HEK293 (cell line): ENCODE measurements at regions not wholly inside any gene's neighbourhood (a gene's known extent, or its start where the extent isn't known, plus 50 kb on each side); places are given as distances from the start of the nearest gene placed in this dataset.

Experiments used
- CTCF ChIA-PET: fragments of 350-600 bp; formaldehyde crosslinking; extraction: SDS; loops from one replicate; lab custom pipeline; 2021; ENCODE audit warnings: antibody characterized with exemption; lab: Yijun Ruan, JAX
- POLR2A ChIA-PET: fragments of 300-600 bp; formaldehyde crosslinking; extraction: SDS; loops from one replicate; lab custom pipeline; 2020; ENCODE audit warnings: antibody characterized with exemption, inconsistent platforms; lab: Yijun Ruan, JAX
- H3K27ac ChIP-seq: fragments of 200-500 bp; sonication (Bioruptor generic); 2 replicates; pipeline ENCODE4 v1.5.1; 2014; ENCODE audit warnings: low read depth, low read length, control low read depth, inconsistent platforms; ENCODE audit errors: extremely low read depth
- H3K36me3 ChIP-seq, 2 experiments: fragments of 200-500 bp in 1 of 2; sonication (Bioruptor generic) in 1 of 2; 1 replicate in 1 of 2; 2 replicates in 1 of 2; pipeline ENCODE4 v1.5.1; 2014 to 2017; ENCODE audit warnings: inconsistent platforms in 2 of 2, low read length in 2 of 2; ENCODE audit not compliant: control insufficient read depth in 2 of 2, insufficient read depth in 1 of 2
- H3K4me1 ChIP-seq: fragments of 200-500 bp; sonication (Bioruptor generic); 2 replicates; pipeline ENCODE4 v1.5.1; 2014; ENCODE audit warnings: mild to moderate bottlenecking, low read length, inconsistent platforms; ENCODE audit not compliant: control insufficient read depth, insufficient read depth
- H3K4me3 ChIP-seq: 2 replicates; pipeline ENCODE4 v1.5.1; 2011; ENCODE audit warnings: low read depth, mild to moderate bottlenecking, control low read depth, low read length, moderate library complexity
- H3K9me3 ChIP-seq: fragments of 200-500 bp; sonication (Bioruptor generic); 2 replicates; pipeline ENCODE4 v1.5.1; 2014; ENCODE audit warnings: low read depth, low read length, inconsistent platforms; ENCODE audit not compliant: control insufficient read depth, insufficient read depth
- BCL11A ChIP-seq: fragments of 450-650 bp; formaldehyde crosslinking; IDR thresholded peaks from 2 replicates; pipeline ENCODE4 v1.5.1; 2016; ENCODE audit warnings: low read depth, missing biosample characterization, missing genetic modification characterization
- GFI1B ChIP-seq: fragments of 450-650 bp; formaldehyde crosslinking; IDR thresholded peaks from 2 replicates; pipeline ENCODE4 v1.5.1; 2016; ENCODE audit warnings: missing biosample characterization, missing genetic modification characterization
- GLIS2 ChIP-seq: fragments of 450-650 bp; formaldehyde crosslinking; IDR thresholded peaks from 2 replicates; pipeline ENCODE4 v1.5.1; 2016; ENCODE audit warnings: missing biosample characterization, missing genetic modification characterization
- HOXD13 ChIP-seq: sonication (generic); formaldehyde crosslinking; IDR thresholded peaks from 2 replicates; pipeline ENCODE4 v1.8.0; 2022; ENCODE audit warnings: missing genetic modification reagents, borderline replicate concordance
- KLF10 ChIP-seq: fragments of 450-650 bp; IDR thresholded peaks from 2 replicates; pipeline ENCODE4 v1.5.1; 2018; ENCODE audit warnings: missing biosample characterization, mild to moderate bottlenecking, missing genetic modification characterization
- KLF16 ChIP-seq: fragments of 450-650 bp; formaldehyde crosslinking; IDR thresholded peaks from 2 replicates; pipeline ENCODE4 v1.5.1; 2017; ENCODE audit warnings: missing biosample characterization, missing genetic modification characterization
- MEIS1 ChIP-seq: sonication (generic); formaldehyde crosslinking; IDR thresholded peaks from 2 replicates; pipeline ENCODE4 v1.8.1; 2022; ENCODE audit warnings: missing genetic modification reagents, mild to moderate bottlenecking, borderline replicate concordance
- SP2 ChIP-seq: fragments of 450-650 bp; formaldehyde crosslinking; IDR thresholded peaks from 2 replicates; pipeline ENCODE4 v1.5.1; 2016; ENCODE audit warnings: missing biosample characterization, missing genetic modification characterization
- SP3 ChIP-seq: fragments of 450-650 bp; formaldehyde crosslinking; IDR thresholded peaks from 2 replicates; pipeline ENCODE4 v1.5.1; 2016; ENCODE audit warnings: missing biosample characterization, missing genetic modification characterization
- YY1 ChIP-seq: fragments of 450-650 bp; formaldehyde crosslinking; IDR thresholded peaks from 2 replicates; pipeline ENCODE4 v1.5.1; 2018; ENCODE audit warnings: missing biosample characterization, missing genetic modification characterization
- ZNF157 ChIP-seq: fragments of 450-650 bp; formaldehyde crosslinking; IDR thresholded peaks from 2 replicates; pipeline ENCODE4 v1.5.1; 2016; ENCODE audit warnings: missing biosample characterization, missing genetic modification characterization
- ZNF202 ChIP-seq: fragments of 450-650 bp; formaldehyde crosslinking; IDR thresholded peaks from 2 replicates; pipeline ENCODE4 v1.5.1; 2016; ENCODE audit warnings: missing biosample characterization, missing genetic modification characterization, borderline replicate concordance
- ZNF211 ChIP-seq: fragments of 450-650 bp; formaldehyde crosslinking; IDR thresholded peaks from 2 replicates; pipeline ENCODE4 v1.5.1; 2016; ENCODE audit warnings: low read depth, missing biosample characterization, missing genetic modification characterization
- ZNF214 ChIP-seq: fragments of 450-650 bp; formaldehyde crosslinking; IDR thresholded peaks from 2 replicates; pipeline ENCODE4 v1.5.1; 2017; ENCODE audit warnings: missing biosample characterization, mild to moderate bottlenecking, missing genetic modification characterization, borderline replicate concordance
- ZNF24 ChIP-seq: fragments of 450-650 bp; formaldehyde crosslinking; IDR thresholded peaks from 2 replicates; pipeline ENCODE4 v1.5.1; 2016; ENCODE audit warnings: missing biosample characterization, missing genetic modification characterization
- ZNF335 ChIP-seq: fragments of 450-650 bp; formaldehyde crosslinking; conservative IDR thresholded peaks from 2 replicates; pipeline ENCODE4 v1.5.1; 2016; ENCODE audit warnings: missing biosample characterization, missing genetic modification characterization
- ZNF350 ChIP-seq: fragments of 450-650 bp; formaldehyde crosslinking; IDR thresholded peaks from 2 replicates; pipeline ENCODE4 v1.5.0; 2017; ENCODE audit warnings: missing biosample characterization, mild to moderate bottlenecking, missing genetic modification characterization
- ZNF354C ChIP-seq: fragments of 450-650 bp; formaldehyde crosslinking; IDR thresholded peaks from 2 replicates; pipeline ENCODE4 v1.5.1; 2016; ENCODE audit warnings: missing biosample characterization, missing genetic modification characterization, low read depth, borderline replicate concordance
- ZNF433 ChIP-seq: fragments of 450-650 bp; formaldehyde crosslinking; IDR thresholded peaks from 2 replicates; pipeline ENCODE4 v1.5.1; 2016; ENCODE audit warnings: missing biosample characterization, missing genetic modification characterization, low read depth
- ZNF548 ChIP-seq: fragments of 450-650 bp; formaldehyde crosslinking; IDR thresholded peaks from 2 replicates; pipeline ENCODE4 v1.5.1; 2016; ENCODE audit warnings: missing biosample characterization, missing genetic modification characterization
- ZNF558 ChIP-seq: fragments of 450-650 bp; formaldehyde crosslinking; IDR thresholded peaks from 2 replicates; pipeline ENCODE4 v1.5.1; 2016; ENCODE audit warnings: missing biosample characterization, missing genetic modification characterization
- ZNF629 ChIP-seq: fragments of 450-650 bp; formaldehyde crosslinking; IDR thresholded peaks from 2 replicates; pipeline ENCODE4 v1.5.1; 2017; ENCODE audit warnings: missing biosample characterization, missing genetic modification characterization
- ZNF747 ChIP-seq: fragments of 450-650 bp; formaldehyde crosslinking; IDR thresholded peaks from 2 replicates; pipeline ENCODE4 v1.5.1; 2016; ENCODE audit warnings: missing biosample characterization, missing genetic modification characterization
- ZNF792 ChIP-seq: fragments of 450-650 bp; formaldehyde crosslinking; IDR thresholded peaks from 2 replicates; pipeline ENCODE4 v1.5.1; 2016; ENCODE audit warnings: missing biosample characterization, missing genetic modification characterization
- ZSCAN30 ChIP-seq: fragments of 450-650 bp; IDR thresholded peaks from 2 replicates; pipeline ENCODE4 v1.5.1; 2018; ENCODE audit warnings: missing biosample characterization, mild to moderate bottlenecking, missing genetic modification characterization, moderate library complexity
- TF ChIP-seq, protein P1 (sequence below): IDR thresholded peaks from 2 replicates; pipeline ENCODE4 v1.6.1; 2011; ENCODE audit warnings: mild to moderate bottlenecking, low read depth, low read length, borderline replicate concordance
- TF ChIP-seq, protein P2 (sequence below): fragments of 450-650 bp; formaldehyde crosslinking; IDR thresholded peaks from 2 replicates; pipeline ENCODE4 v1.5.1; 2016; ENCODE audit warnings: missing biosample characterization, missing genetic modification characterization
- TF ChIP-seq, protein P3 (sequence below): fragments of 450-650 bp; formaldehyde crosslinking; IDR thresholded peaks from 2 replicates; pipeline ENCODE4 v1.5.1; 2017; ENCODE audit warnings: missing biosample characterization, missing genetic modification characterization
- TF ChIP-seq, protein P4 (sequence below): fragments of 450-650 bp; IDR thresholded peaks from 2 replicates; pipeline ENCODE4 v1.5.1; 2018; ENCODE audit warnings: missing biosample characterization, mild to moderate bottlenecking, missing genetic modification characterization
- TF ChIP-seq, protein P5 (sequence below): fragments of 450-650 bp; formaldehyde crosslinking; IDR thresholded peaks from 2 replicates; pipeline ENCODE4 v1.5.1; 2017; ENCODE audit warnings: missing biosample characterization, missing genetic modification characterization
- TF ChIP-seq, protein P6 (sequence below): fragments of 450-650 bp; formaldehyde crosslinking; IDR thresholded peaks from 2 replicates; pipeline ENCODE4 v1.5.1; 2016; ENCODE audit warnings: missing biosample characterization, missing genetic modification characterization
- TF ChIP-seq, protein P7 (sequence below): fragments of 450-650 bp; formaldehyde crosslinking; IDR thresholded peaks from 2 replicates; pipeline ENCODE4 v1.5.1; 2016; ENCODE audit warnings: missing biosample characterization, missing genetic modification characterization

DNA sequence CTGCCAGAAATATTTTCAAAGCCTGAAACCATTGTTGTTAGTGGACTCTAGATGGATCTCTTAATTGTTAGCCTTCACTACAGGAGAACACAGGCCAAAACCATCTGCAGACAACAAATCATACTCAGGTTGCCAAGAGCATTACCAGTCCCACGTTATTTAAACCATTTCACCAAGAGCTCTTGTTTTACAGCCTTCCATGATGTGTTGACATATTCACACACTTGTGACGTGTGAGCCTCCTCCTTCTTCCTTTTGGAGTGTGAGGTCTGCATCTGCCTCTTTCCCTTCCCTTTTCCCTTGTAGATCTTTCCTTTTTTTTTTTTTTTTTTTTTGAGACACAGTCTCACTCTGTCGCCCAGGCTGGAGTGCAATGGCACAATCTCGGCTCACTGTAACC lies 279.0 kb downstream of the AUH start:
- no peaks in the 10 kb centered on the region for H3K9me3 ChIP-seq
- ChIA-PET POLR2A (interaction anchor here (0.7 kb wide), 1 partner anchor 11 kb away, joined by 9 read pairs; no protein-coding TSS in a partner anchor), CTCF (no interaction called here)

DNA sequence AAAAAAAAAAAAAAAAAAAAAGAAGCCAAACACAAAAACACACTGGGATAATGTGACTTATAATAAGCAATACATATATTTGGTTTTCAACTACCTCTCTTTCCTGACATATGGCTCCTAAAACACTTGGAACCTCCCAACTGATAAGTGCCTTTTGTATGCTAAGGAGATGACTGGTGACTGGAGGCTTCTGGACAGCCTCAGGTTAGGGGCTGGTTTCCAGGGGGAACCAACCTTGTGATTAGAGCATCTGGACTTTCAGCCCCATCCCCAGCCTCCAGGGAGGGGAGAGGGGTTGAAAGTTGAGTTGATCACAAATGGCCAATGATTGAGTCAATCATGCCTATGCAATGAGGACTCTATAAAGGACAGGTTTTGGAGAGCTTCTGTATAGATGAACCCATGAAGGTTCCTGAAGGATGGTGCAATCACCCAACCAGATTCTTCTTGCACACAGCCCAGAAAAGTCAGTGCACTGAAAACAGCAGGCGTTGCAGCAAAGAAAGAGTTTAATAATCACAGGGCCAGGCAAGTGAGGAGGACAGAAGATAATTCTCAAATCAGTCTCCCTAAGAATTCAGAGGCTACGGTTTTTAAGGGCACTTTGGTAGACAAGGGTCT lies 276.7 kb downstream of the AUH start:
- ChIA-PET POLR2A (no interaction called here), CTCF (no interaction called here)
- Histone ChIP-seq H3K4me1 (no peaks in the 10 kb centered on the region), H3K27ac (no peak overlapping the region)
- TF ChIP-seq ZNF202 (tag by site-specific recombination) (no peak), ZNF548 (tag by site-specific recombination) (no peak), ZNF792 (tag by site-specific recombination) (no peak), ZNF629 (tag by site-specific recombination) (no peak), ZNF157 (tag by site-specific recombination) (no peak), ZNF350 (no peak), ZNF335 (no peak), ZNF354C (tag by site-specific recombination) (no peak), GFI1B (tag by site-specific recombination) (no peak), MEIS1 (no peak), ZNF211 (tag by site-specific recombination) (no peak), ZSCAN30 (no peak), SP2 (tag by site-specific recombination) (no peak), SP3 (tag by site-specific recombination) (no peak), ZNF747 (tag by site-specific recombination) (no peak)
- TF ChIP-seq, protein P1, sequence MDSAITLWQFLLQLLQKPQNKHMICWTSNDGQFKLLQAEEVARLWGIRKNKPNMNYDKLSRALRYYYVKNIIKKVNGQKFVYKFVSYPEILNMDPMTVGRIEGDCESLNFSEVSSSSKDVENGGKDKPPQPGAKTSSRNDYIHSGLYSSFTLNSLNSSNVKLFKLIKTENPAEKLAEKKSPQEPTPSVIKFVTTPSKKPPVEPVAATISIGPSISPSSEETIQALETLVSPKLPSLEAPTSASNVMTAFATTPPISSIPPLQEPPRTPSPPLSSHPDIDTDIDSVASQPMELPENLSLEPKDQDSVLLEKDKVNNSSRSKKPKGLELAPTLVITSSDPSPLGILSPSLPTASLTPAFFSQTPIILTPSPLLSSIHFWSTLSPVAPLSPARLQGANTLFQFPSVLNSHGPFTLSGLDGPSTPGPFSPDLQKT = no peak
- TF ChIP-seq, protein P2, sequence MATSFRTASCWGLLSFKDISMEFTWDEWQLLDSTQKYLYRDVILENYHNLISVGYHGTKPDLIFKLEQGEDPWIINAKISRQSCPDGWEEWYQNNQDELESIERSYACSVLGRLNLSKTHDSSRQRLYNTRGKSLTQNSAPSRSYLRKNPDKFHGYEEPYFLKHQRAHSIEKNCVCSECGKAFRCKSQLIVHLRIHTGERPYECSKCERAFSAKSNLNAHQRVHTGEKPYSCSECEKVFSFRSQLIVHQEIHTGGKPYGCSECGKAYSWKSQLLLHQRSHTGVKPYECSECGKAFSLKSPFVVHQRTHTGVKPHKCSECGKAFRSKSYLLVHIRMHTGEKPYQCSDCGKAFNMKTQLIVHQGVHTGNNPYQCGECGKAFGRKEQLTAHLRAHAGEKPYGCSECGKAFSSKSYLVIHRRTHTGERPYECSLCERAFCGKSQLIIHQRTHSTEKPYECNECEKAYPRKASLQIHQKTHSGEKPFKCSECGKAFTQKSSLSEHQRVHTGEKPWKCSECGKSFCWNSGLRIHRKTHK = no peak
- TF ChIP-seq, protein P3, sequence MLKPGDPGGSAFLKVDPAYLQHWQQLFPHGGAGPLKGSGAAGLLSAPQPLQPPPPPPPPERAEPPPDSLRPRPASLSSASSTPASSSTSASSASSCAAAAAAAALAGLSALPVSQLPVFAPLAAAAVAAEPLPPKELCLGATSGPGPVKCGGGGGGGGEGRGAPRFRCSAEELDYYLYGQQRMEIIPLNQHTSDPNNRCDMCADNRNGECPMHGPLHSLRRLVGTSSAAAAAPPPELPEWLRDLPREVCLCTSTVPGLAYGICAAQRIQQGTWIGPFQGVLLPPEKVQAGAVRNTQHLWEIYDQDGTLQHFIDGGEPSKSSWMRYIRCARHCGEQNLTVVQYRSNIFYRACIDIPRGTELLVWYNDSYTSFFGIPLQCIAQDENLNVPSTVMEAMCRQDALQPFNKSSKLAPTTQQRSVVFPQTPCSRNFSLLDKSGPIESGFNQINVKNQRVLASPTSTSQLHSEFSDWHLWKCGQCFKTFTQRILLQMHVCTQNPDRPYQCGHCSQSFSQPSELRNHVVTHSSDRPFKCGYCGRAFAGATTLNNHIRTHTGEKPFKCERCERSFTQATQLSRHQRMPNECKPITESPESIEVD (tag by site-specific recombination) = no peak
- TF ChIP-seq, protein P4, sequence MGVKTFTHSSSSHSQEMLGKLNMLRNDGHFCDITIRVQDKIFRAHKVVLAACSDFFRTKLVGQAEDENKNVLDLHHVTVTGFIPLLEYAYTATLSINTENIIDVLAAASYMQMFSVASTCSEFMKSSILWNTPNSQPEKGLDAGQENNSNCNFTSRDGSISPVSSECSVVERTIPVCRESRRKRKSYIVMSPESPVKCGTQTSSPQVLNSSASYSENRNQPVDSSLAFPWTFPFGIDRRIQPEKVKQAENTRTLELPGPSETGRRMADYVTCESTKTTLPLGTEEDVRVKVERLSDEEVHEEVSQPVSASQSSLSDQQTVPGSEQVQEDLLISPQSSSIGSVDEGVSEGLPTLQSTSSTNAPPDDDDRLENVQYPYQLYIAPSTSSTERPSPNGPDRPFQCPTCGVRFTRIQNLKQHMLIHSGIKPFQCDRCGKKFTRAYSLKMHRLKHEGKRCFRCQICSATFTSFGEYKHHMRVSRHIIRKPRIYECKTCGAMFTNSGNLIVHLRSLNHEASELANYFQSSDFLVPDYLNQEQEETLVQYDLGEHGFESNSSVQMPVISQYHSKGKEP = no peak
- TF ChIP-seq, protein P5, sequence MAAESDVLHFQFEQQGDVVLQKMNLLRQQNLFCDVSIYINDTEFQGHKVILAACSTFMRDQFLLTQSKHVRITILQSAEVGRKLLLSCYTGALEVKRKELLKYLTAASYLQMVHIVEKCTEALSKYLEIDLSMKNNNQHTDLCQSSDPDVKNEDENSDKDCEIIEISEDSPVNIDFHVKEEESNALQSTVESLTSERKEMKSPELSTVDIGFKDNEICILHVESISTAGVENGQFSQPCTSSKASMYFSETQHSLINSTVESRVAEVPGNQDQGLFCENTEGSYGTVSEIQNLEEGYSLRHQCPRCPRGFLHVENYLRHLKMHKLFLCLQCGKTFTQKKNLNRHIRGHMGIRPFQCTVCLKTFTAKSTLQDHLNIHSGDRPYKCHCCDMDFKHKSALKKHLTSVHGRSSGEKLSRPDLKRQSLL (tag by site-specific recombination) = no peak
- TF ChIP-seq, all 188 proteins: peak for 0
- Histone ChIP-seq H3K9me3 (no peaks in the 10 kb centered on the region), H3K4me3 (no peak overlapping the region), H3K36me3 (no peaks in the 10 kb centered on the region)

More for the DNA sequence above, 279.0 kb downstream of the AUH start:
- TF ChIP-seq KLF10 (no peak), BCL11A (tag by site-specific recombination) (no peak), ZNF24 (tag by site-specific recombination) (no peak), ZNF433 (tag by site-specific recombination) (no peak), KLF16 (tag by site-specific recombination) (no peak), ZNF558 (no peak), HOXD13 (no peak), ZNF214 (tag by site-specific recombination) (no peak), YY1 (tag by site-specific recombination) (no peak), GLIS2 (tag by site-specific recombination) (no peak)
- TF ChIP-seq, protein P6, sequence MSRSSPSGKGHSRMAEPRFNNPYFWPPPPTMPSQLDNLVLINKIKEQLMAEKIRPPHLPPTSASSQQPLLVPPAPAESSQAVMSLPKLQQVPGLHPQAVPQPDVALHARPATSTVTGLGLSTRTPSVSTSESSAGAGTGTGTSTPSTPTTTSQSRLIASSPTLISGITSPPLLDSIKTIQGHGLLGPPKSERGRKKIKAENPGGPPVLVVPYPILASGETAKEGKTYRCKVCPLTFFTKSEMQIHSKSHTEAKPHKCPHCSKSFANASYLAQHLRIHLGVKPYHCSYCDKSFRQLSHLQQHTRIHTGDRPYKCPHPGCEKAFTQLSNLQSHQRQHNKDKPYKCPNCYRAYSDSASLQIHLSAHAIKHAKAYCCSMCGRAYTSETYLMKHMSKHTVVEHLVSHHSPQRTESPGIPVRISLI (tag by site-specific recombination) = no peak
- TF ChIP-seq, protein P7, sequence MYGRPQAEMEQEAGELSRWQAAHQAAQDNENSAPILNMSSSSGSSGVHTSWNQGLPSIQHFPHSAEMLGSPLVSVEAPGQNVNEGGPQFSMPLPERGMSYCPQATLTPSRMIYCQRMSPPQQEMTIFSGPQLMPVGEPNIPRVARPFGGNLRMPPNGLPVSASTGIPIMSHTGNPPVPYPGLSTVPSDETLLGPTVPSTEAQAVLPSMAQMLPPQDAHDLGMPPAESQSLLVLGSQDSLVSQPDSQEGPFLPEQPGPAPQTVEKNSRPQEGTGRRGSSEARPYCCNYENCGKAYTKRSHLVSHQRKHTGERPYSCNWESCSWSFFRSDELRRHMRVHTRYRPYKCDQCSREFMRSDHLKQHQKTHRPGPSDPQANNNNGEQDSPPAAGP (tag by site-specific recombination) = no peak
- Histone ChIP-seq H3K27ac (no peak overlapping the region), H3K36me3 (no peaks in the 10 kb centered on the region), H3K4me1 (peaks cover 4% of the 10 kb centered on the region; the same call in 1 of the 2 replicates), H3K4me3 (no peak overlapping the region)
